GM12872 (cell line): ENCODE measurements at regions not wholly inside any gene's neighbourhood (a gene's known extent, or its start where the extent isn't known, plus 50 kb on each side); places are given as distances from the start of the nearest gene placed in this dataset.

Source experiments
- CTCF ChIP-seq: IDR thresholded peaks from 3 replicates; pipeline ENCODE4 v1.5.1; 2011; ENCODE audit warnings: low read depth, mild to moderate bottlenecking, low read length, moderate library complexity; ENCODE audit not compliant: insufficient read depth

GRCh38 chr6:868201-868600 lies 175.3 kb upstream of the EXOC2 start:
- TF ChIP-seq CTCF: no peak

- TF ChIP-seq CTCF: no peak
Measured at GRCh38 chr6:867378-867777, 174.4 kb upstream of the EXOC2 start.

- no peak for TF ChIP-seq CTCF
Measured at GRCh38 chr6:866316-866715, 173.4 kb upstream of the EXOC2 start.

GRCh38 chr6:865846-866245 lies 172.9 kb upstream of the EXOC2 start:
- TF ChIP-seq CTCF: no peak

GRCh38 chr6:863831-864230 lies 170.9 kb upstream of the EXOC2 start:
- no peak for TF ChIP-seq CTCF

GRCh38 chr6:859936-860335 lies 167.0 kb upstream of the EXOC2 start:
- no peak for TF ChIP-seq CTCF

- no peak for TF ChIP-seq CTCF
Measured at GRCh38 chr6:854406-855118, 161.6 kb upstream of the EXOC2 start.
